Epithelial cell of proximal tubule (primary cell): ENCODE measurements at regions not wholly inside any gene's neighbourhood (a gene's known extent, or its start where the extent isn't known, plus 50 kb on each side); places are given as distances from the start of the nearest gene placed in this dataset.

Experiments
- DNase-seq: peaks from one replicate; pipeline ENCODE4 v3.0.0-alpha.2; 2011; ENCODE audit warnings: low read depth
- H3K4me3 ChIP-seq: 2 replicates; pipeline ENCODE4 v1.5.1; 2011; ENCODE audit warnings: low read depth, mild to moderate bottlenecking, low read length
- CTCF ChIP-seq: conservative IDR thresholded peaks from 2 replicates; pipeline ENCODE4 v1.5.1; 2012; ENCODE audit warnings: low read depth, mild to moderate bottlenecking, low read length

GRCh38 chrX:27085346-27085745 is 377.8 kb downstream of the PPP4R3C start:
- no peak for TF ChIP-seq CTCF
- H3K4me3 ChIP-seq, result no peak overlapping the region
- DNase-seq, result no peak

- no peak for DNase-seq
Measured at GRCh38 chrX:27078371-27078770, 384.8 kb downstream of the PPP4R3C start.

GRCh38 chrX:27057883-27058282 is 405.3 kb downstream of the PPP4R3C start:
- H3K4me3 ChIP-seq, result no peak overlapping the region
- no peak for DNase-seq
- TF ChIP-seq CTCF, result no peak

More at GRCh38 chrX:27078371-27078770, 384.8 kb downstream of the PPP4R3C start:
- H3K4me3 ChIP-seq, result no peak overlapping the region
- TF ChIP-seq CTCF, result no peak

GRCh38 chrX:27039332-27039731 is 423.8 kb downstream of the PPP4R3C start:
- no peak for TF ChIP-seq CTCF
- H3K4me3 ChIP-seq, result no peak overlapping the region
- no peak for DNase-seq

GRCh38 chrX:27008486-27008885 is 454.7 kb downstream of the PPP4R3C start:
- no peak overlapping the region for H3K4me3 ChIP-seq
- no peak for TF ChIP-seq CTCF
- DNase-seq, result no peak

- no peak overlapping the region for H3K4me3 ChIP-seq
- no peak for TF ChIP-seq CTCF
- DNase-seq, result no peak
Measured at GRCh38 chrX:26999634-27000033, 463.5 kb downstream of the PPP4R3C start.

- TF ChIP-seq CTCF, result no peak
- DNase-seq, result no peak
- no peak overlapping the region for H3K4me3 ChIP-seq
Measured at GRCh38 chrX:26958261-26958660, 504.9 kb downstream of the PPP4R3C start.
